A673 (cell line): ENCODE measurements at regions not wholly inside any gene's neighbourhood (a gene's known extent, or its start where the extent isn't known, plus 50 kb on each side); places are given as distances from the start of the nearest gene placed in this dataset.

Experiments
- BruUV-seq: library from RNA; stranded (reverse); fragments of 400-500 nt; replicated peaks from 2 replicates; lab custom pipeline; 2021; lab: Mats Ljungman, UMichigan
- CTCF ChIA-PET: fragments of 300-600 bp; sonication (Branson Sonifier 250); formaldehyde crosslinking; loops from one replicate; lab custom pipeline; 2022; ENCODE audit warnings: antibody characterized with exemption; lab: Charles Lee
- POLR2A ChIA-PET: fragments of 300-600 bp; sonication (Branson Sonifier 250); formaldehyde crosslinking; loops from one replicate; lab custom pipeline; 2022; ENCODE audit warnings: antibody characterized with exemption; ENCODE audit not compliant: low non-redundant PET; lab: Charles Lee
- DNase-seq: peaks from one replicate; pipeline ENCODE4 v3.0.0-alpha.2; 2015; ENCODE audit warnings: low spot score
- H3K27ac ChIP-seq: fragments of 200-600 bp; sonication (generic); 2 replicates; pipeline ENCODE4 v1.5.1; 2016; ENCODE audit warnings: mixed run types, low read depth, mild to moderate bottlenecking, mixed read lengths, antibody characterized with exemption, low read length; ENCODE audit not compliant: poor library complexity, severe bottlenecking
- H3K27me3 ChIP-seq: fragments of 200-600 bp; sonication (generic); replicated peaks from 2 replicates; pipeline ENCODE4 v1.6.1; 2017; ENCODE audit warnings: mixed run types, low read depth, mild to moderate bottlenecking, mixed read lengths, antibody characterized with exemption, low read length; ENCODE audit not compliant: insufficient read depth, poor library complexity
- H3K36me3 ChIP-seq: fragments of 200-600 bp; sonication (generic); 2 replicates; pipeline ENCODE4 v1.6.1; 2016; ENCODE audit warnings: mixed run types, mild to moderate bottlenecking, mixed read lengths, antibody characterized with exemption, low read length; ENCODE audit not compliant: insufficient read depth, poor library complexity, severe bottlenecking
- H3K4me1 ChIP-seq: fragments of 200-600 bp; sonication (generic); 2 replicates; pipeline ENCODE4 v1.6.1; 2017; ENCODE audit warnings: mixed run types, mild to moderate bottlenecking, mixed read lengths, antibody characterized with exemption, low read length; ENCODE audit not compliant: insufficient read depth, poor library complexity, severe bottlenecking
- H3K4me3 ChIP-seq: fragments of 200-600 bp; sonication (generic); 2 replicates; pipeline ENCODE4 v1.5.1; 2016; ENCODE audit warnings: low read depth, mixed run types, mild to moderate bottlenecking, mixed read lengths, low read length; ENCODE audit not compliant: poor library complexity, severe bottlenecking
- H3K9me3 ChIP-seq: fragments of 200-600 bp; sonication (generic); 2 replicates; pipeline ENCODE4 v1.6.1; 2016; ENCODE audit warnings: mixed run types, low read depth, mild to moderate bottlenecking, mixed read lengths, antibody characterized with exemption, low read length; ENCODE audit not compliant: poor library complexity, severe bottlenecking
- EZH2 ChIP-seq: fragments of 200-600 bp; sonication (generic); IDR thresholded peaks from 2 replicates; pipeline ENCODE4 v1.6.1; 2017; ENCODE audit warnings: borderline replicate concordance, low read depth, mild to moderate bottlenecking, mixed read lengths, antibody characterized with exemption, low read length; ENCODE audit not compliant: poor library complexity, severe bottlenecking
- intact Hi-C: fragments of 100-400 bp; cut with micrococcal nuclease; formaldehyde crosslinking; loops from one replicate; pipeline ENCODE4 v1.10.0; 2022; ENCODE audit not compliant: unreplicated experiment
- TF ChIP-seq, protein P1 (sequence below): fragments of 300-800, 200-600 bp; sonication (generic); conservative IDR thresholded peaks from 2 replicates; pipeline ENCODE4 v1.5.1; 2017; ENCODE audit warnings: low read depth, mild to moderate bottlenecking, antibody characterized with exemption, low read length, moderate library complexity, mixed read lengths

DNA sequence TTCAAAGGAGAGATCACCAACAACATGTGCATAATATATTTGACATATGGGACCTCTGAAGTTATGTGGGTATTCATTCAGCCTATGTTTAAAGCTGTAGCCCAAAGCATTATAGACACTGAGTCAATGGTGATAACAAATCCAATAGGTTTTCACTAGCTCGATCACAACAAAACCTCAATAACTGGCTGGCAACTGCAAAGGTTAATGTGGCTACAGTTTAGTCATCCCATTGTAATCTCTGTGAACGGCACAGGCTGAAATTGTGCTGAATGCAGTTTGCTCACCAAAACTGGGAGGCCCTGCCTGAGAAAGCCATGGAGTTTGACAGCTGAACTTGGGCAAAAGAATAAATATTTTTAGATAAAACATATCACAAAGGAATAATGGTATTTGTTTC, 152.4 kb upstream of the ADO start:
- Histone ChIP-seq H3K9me3 (no peaks in the 10 kb centered on the region), H3K27ac (no peak overlapping the region), H3K4me3 (no peak overlapping the region), H3K36me3 (no peaks in the 10 kb centered on the region), H3K4me1 (no peaks in the 10 kb centered on the region), H3K27me3 (no peaks in the 10 kb centered on the region)
- no peak for TF ChIP-seq EZH2
- TF ChIP-seq, protein P1, sequence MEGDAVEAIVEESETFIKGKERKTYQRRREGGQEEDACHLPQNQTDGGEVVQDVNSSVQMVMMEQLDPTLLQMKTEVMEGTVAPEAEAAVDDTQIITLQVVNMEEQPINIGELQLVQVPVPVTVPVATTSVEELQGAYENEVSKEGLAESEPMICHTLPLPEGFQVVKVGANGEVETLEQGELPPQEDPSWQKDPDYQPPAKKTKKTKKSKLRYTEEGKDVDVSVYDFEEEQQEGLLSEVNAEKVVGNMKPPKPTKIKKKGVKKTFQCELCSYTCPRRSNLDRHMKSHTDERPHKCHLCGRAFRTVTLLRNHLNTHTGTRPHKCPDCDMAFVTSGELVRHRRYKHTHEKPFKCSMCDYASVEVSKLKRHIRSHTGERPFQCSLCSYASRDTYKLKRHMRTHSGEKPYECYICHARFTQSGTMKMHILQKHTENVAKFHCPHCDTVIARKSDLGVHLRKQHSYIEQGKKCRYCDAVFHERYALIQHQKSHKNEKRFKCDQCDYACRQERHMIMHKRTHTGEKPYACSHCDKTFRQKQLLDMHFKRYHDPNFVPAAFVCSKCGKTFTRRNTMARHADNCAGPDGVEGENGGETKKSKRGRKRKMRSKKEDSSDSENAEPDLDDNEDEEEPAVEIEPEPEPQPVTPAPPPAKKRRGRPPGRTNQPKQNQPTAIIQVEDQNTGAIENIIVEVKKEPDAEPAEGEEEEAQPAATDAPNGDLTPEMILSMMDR, result no peak
- POLR2A ChIA-PET, result no interaction called here
- BruUV-seq, result no TSS peak
- intact Hi-C loops, result no loop called here
- CTCF ChIA-PET, result no interaction called here
- no peak for DNase-seq

- CTCF ChIA-PET, result no interaction called here
Observed at GRCh38 chr10:62652564-62652963, 152.0 kb upstream of the ADO start.

GRCh38 chr10:62653254-62653653, 151.3 kb upstream of the ADO start:
- no peak for DNase-seq
- H3K36me3 ChIP-seq, result no peaks in the 10 kb centered on the region
- no peak overlapping the region for H3K27ac ChIP-seq
- H3K4me1 ChIP-seq, result no peaks in the 10 kb centered on the region
- intact Hi-C loops, result no loop called here
- ChIA-PET POLR2A (no interaction called here), CTCF (no interaction called here)
- no peaks in the 10 kb centered on the region for H3K27me3 ChIP-seq
- no peaks in the 10 kb centered on the region for H3K9me3 ChIP-seq
- no TSS peak for BruUV-seq
- no peak overlapping the region for H3K4me3 ChIP-seq
- TF ChIP-seq, protein P1, result no peak
- no peak for TF ChIP-seq EZH2

More at GRCh38 chr10:62652564-62652963, 152.0 kb upstream of the ADO start:
- H3K27ac ChIP-seq, result no peak overlapping the region
- POLR2A ChIA-PET, result no interaction called here
- no peak overlapping the region for H3K4me3 ChIP-seq
- no peaks in the 10 kb centered on the region for H3K36me3 ChIP-seq
- no peak for DNase-seq
- no peaks in the 10 kb centered on the region for H3K9me3 ChIP-seq
- no peaks in the 10 kb centered on the region for H3K27me3 ChIP-seq
- no TSS peak for BruUV-seq
- no peak for TF ChIP-seq EZH2
- TF ChIP-seq, protein P1, result no peak
- intact Hi-C loops, result no loop called here
- H3K4me1 ChIP-seq, result no peaks in the 10 kb centered on the region
